H9 (cell line): ENCODE measurements at regions not wholly inside any gene's neighbourhood (a gene's known extent, or its start where the extent isn't known, plus 50 kb on each side); places are given as distances from the start of the nearest gene placed in this dataset.

Source experiments
- DNase-seq: peaks from one replicate; pipeline ENCODE4 v3.0.0-alpha.2; 2017
- H2AFZ ChIP-seq: one replicate; pipeline ENCODE4 v1.6.1; 2013; ENCODE audit warnings: mild to moderate bottlenecking, low read length, control low read depth, moderate library complexity
- H2AK5ac ChIP-seq: 2 replicates; pipeline ENCODE4 v1.6.1; 2013; ENCODE audit warnings: low read length, control low read depth, mixed read lengths; ENCODE audit not compliant: insufficient read length
- H2BK120ac ChIP-seq: one replicate; pipeline ENCODE4 v1.6.1; 2013; ENCODE audit warnings: low read depth, mild to moderate bottlenecking, low read length, control low read depth, inconsistent platforms; ENCODE audit not compliant: poor library complexity, severe bottlenecking
- H2BK12ac ChIP-seq: 2 replicates; pipeline ENCODE4 v1.6.1; 2013; ENCODE audit warnings: low read length, control low read depth, mixed read lengths, low read depth; ENCODE audit not compliant: insufficient read length
- H2BK15ac ChIP-seq: 2 replicates; pipeline ENCODE4 v1.6.1; 2013; ENCODE audit warnings: low read depth, low read length, control low read depth
- H2BK20ac ChIP-seq: one replicate; pipeline ENCODE4 v1.6.1; 2013; ENCODE audit warnings: low read depth, mild to moderate bottlenecking, low read length, control low read depth, inconsistent platforms; ENCODE audit not compliant: poor library complexity, severe bottlenecking
- H2BK5ac ChIP-seq: 2 replicates; pipeline ENCODE4 v1.6.1; 2013; ENCODE audit warnings: low read length, control low read depth, mixed read lengths; ENCODE audit not compliant: insufficient read length
- H3K14ac ChIP-seq: 2 replicates; pipeline ENCODE4 v1.6.1; 2013; ENCODE audit warnings: low read length, control low read depth; ENCODE audit not compliant: insufficient read depth
- H3K18ac ChIP-seq: 2 replicates; pipeline ENCODE4 v1.6.1; 2013; ENCODE audit warnings: low read depth, mild to moderate bottlenecking, mixed read lengths, low read length, control low read depth; ENCODE audit not compliant: insufficient read length
- H3K23ac ChIP-seq: 2 replicates; pipeline ENCODE4 v1.6.1; 2013; ENCODE audit warnings: low read length, control low read depth, mixed read lengths, low read depth; ENCODE audit not compliant: insufficient read length
- H3K23me2 ChIP-seq: 2 replicates; pipeline ENCODE4 v1.6.1; 2013; ENCODE audit warnings: low read depth, mild to moderate bottlenecking, mixed read lengths, low read length, control low read depth; ENCODE audit not compliant: insufficient read length, poor library complexity, severe bottlenecking
- H3K27ac ChIP-seq: 2 replicates; pipeline ENCODE4 v1.5.1; 2013; ENCODE audit warnings: low read length, control low read depth, mixed read lengths, low read depth; ENCODE audit not compliant: insufficient read length
- H3K27me3 ChIP-seq: 2 replicates; pipeline ENCODE4 v1.6.1; 2013; ENCODE audit warnings: low read length, control low read depth, inconsistent platforms; ENCODE audit not compliant: insufficient read depth
- H3K4ac ChIP-seq: 2 replicates; pipeline ENCODE4 v1.6.1; 2013; ENCODE audit warnings: low read depth, mild to moderate bottlenecking, control low read depth, inconsistent platforms, low read length, moderate library complexity
- H3K4me1 ChIP-seq: 2 replicates; pipeline ENCODE4 v1.6.1; 2013; ENCODE audit warnings: low read length, control low read depth, inconsistent platforms; ENCODE audit not compliant: insufficient read depth
- H3K4me2 ChIP-seq: 2 replicates; pipeline ENCODE4 v1.6.1; 2013; ENCODE audit warnings: low read length, control low read depth, mixed read lengths; ENCODE audit not compliant: insufficient read length, insufficient read depth
- H3K56ac ChIP-seq: 2 replicates; pipeline ENCODE4 v1.6.1; 2013; ENCODE audit warnings: low read depth, mild to moderate bottlenecking, mixed read lengths, low read length, control low read depth; ENCODE audit not compliant: insufficient read length
- H3K79me1 ChIP-seq: 2 replicates; pipeline ENCODE4 v1.6.1; 2013; ENCODE audit warnings: low read depth, mild to moderate bottlenecking, moderate library complexity, low read length, control low read depth, inconsistent platforms; ENCODE audit not compliant: insufficient read depth, poor library complexity, severe bottlenecking
- H3K79me2 ChIP-seq: 2 replicates; pipeline ENCODE4 v1.6.1; 2013; ENCODE audit warnings: low read length, control low read depth, inconsistent platforms; ENCODE audit not compliant: insufficient read depth
- H3K9ac ChIP-seq: 2 replicates; pipeline ENCODE4 v1.6.1; 2013; ENCODE audit warnings: low read length, control low read depth, mixed read lengths; ENCODE audit not compliant: insufficient read length; ENCODE audit errors: extremely low read depth
- H3K9me3 ChIP-seq: one replicate; pipeline ENCODE4 v1.6.1; 2013; ENCODE audit warnings: low read depth, low read length, inconsistent platforms; ENCODE audit not compliant: control insufficient read depth
- H3T11ph ChIP-seq: one replicate; pipeline ENCODE4 v1.6.1; 2013; ENCODE audit warnings: mild to moderate bottlenecking, low read length, control low read depth, inconsistent platforms
- H4K20me1 ChIP-seq: one replicate; pipeline ENCODE4 v1.6.1; 2013; ENCODE audit not compliant: control insufficient read depth, insufficient read length, insufficient read depth
- H4K5ac ChIP-seq: 2 replicates; pipeline ENCODE4 v1.6.1; 2013; ENCODE audit warnings: low read depth, mild to moderate bottlenecking, mixed read lengths, low read length, control low read depth; ENCODE audit not compliant: insufficient read length
- H4K8ac ChIP-seq: replicated peaks from 2 replicates; pipeline ENCODE4 v1.6.1; 2013; ENCODE audit warnings: low read length, control low read depth, mixed read lengths, low read depth; ENCODE audit not compliant: insufficient read length
- H4K91ac ChIP-seq: 2 replicates; pipeline ENCODE4 v1.6.1; 2013; ENCODE audit warnings: low read depth, mild to moderate bottlenecking, moderate library complexity, mixed read lengths, low read length, control low read depth; ENCODE audit not compliant: insufficient read length
- H3K27ac Mint-ChIP-seq, 3 experiments: 2 replicates in 2 of 3; 3 replicates in 1 of 3; pipeline ENCODE4 v1.8.0; 2020 to 2021; ENCODE audit warnings: mixed read lengths in 3 of 3, mild to moderate bottlenecking in 1 of 3, moderate library complexity in 1 of 3
- H3K27me3 Mint-ChIP-seq: 2 replicates; pipeline ENCODE4 v1.8.0; 2021; ENCODE audit warnings: low read depth, mild to moderate bottlenecking, moderate library complexity, mixed read lengths
- H3K36me3 Mint-ChIP-seq, 3 experiments: 2 replicates in 2 of 3; 3 replicates in 1 of 3; pipeline ENCODE4 v1.8.0; 2020 to 2021; ENCODE audit warnings: low read depth in 3 of 3, mixed read lengths in 3 of 3; ENCODE audit not compliant: insufficient read depth in 1 of 3
- H3K4me1 Mint-ChIP-seq, 2 experiments: 2 replicates each; pipeline ENCODE4 v1.8.0; 2020; ENCODE audit warnings: mixed read lengths in 2 of 2
- H3K4me3 Mint-ChIP-seq, 2 experiments: 2 replicates in 1 of 2; 3 replicates in 1 of 2; pipeline ENCODE4 v1.8.0; 2020 to 2021; ENCODE audit warnings: mild to moderate bottlenecking in 2 of 2, mixed read lengths in 2 of 2, moderate library complexity in 1 of 2
- H3K9me3 Mint-ChIP-seq, 2 experiments: 2 replicates in 1 of 2; 3 replicates in 1 of 2; pipeline ENCODE4 v1.8.0; 2020; ENCODE audit warnings: mild to moderate bottlenecking in 2 of 2, mixed read lengths in 2 of 2, moderate library complexity in 1 of 2
- WGBS: extraction: QIAGEN DNeasy Blood & Tissue Kit; methylation state at CpG from one replicate; pipeline ENCODE4 v1.1.7; 2013; ENCODE audit warnings: missing lambda C conversion rate, low lambda C conversion rate, mixed read lengths; ENCODE audit not compliant: insufficient read length; ENCODE audit errors: extremely low coverage; 5-methylcytosine and 5-hydroxymethylcytosine counted together
- TF ChIP-seq, protein P1 (sequence below): fragments of 200-600 bp; sonication (generic); conservative IDR thresholded peaks from 3 replicates; pipeline ENCODE4 v1.8.0; 2021; ENCODE audit warnings: antibody characterized with exemption, mild to moderate bottlenecking

DNA sequence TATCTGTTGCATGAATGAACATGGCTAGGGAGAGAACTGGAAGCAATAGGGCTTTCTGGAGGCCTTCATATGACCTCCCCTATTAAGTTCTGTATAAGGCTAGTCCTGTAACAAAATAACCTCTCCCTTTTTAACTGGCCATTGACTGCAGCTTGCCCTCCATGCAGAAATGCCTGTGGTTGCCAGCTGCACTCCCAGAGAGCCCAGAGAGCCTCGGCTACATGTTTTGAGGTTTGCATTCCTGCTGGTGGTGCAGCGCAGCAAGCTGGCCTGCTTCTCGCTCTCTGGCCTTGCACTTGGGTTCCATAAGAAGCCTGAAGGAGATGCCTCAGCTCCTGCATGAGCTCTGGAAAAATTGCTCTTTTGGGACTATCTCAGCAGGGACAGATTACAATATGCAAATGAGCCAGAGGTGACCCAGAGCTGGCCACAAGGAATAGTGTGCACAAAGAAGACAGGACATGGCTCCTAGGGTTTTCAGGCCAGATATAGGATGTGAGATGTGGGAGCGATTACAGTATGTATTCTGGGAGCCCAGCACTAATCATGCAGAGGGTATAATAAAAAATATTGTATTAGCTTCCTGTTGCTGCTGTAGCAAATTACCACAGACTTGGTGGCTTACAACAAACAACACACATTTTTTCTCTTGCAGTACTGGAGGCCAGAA, 186.7 kb downstream of the INSIG2 start:
- H3K9me3 ChIP-seq: no peaks in the 10 kb centered on the region
- Mint-ChIP-seq H3K36me3 (no peaks in the 10 kb centered on the region), H3K4me3 (no peak overlapping the region), H3K9me3 (no peaks in the 10 kb centered on the region), H3K4me1 (peaks cover 4 to 8% of the 10 kb centered on the region in 2 experiments), H3K27me3 (peaks cover 2% of the 10 kb centered on the region; the same call in 1 of the 2 replicates), H3K27ac (no peak overlapping the region)
- 0 out of 2 replicates have a peak, but pooled peaks cover 3% of the 10 kb centered on the region for H3K4me1 ChIP-seq
- no peak overlapping the region for H3K56ac ChIP-seq
- H3K18ac ChIP-seq: no peak overlapping the region
- no peak overlapping the region for H3K27ac ChIP-seq
- H3K79me1 ChIP-seq: no peaks in the 10 kb centered on the region
- no peak overlapping the region for H3K23ac ChIP-seq
- H3K79me2 ChIP-seq: no peaks in the 10 kb centered on the region
- no peak overlapping the region for H4K5ac ChIP-seq
- H3T11ph ChIP-seq: no peak overlapping the region
- no peak overlapping the region for H3K14ac ChIP-seq
- H2AK5ac ChIP-seq: no peak overlapping the region
- H4K91ac ChIP-seq: no peak overlapping the region
- H3K4ac ChIP-seq: no peak overlapping the region
- no peak overlapping the region for H2BK15ac ChIP-seq
- no CpG with 5 or more reads among the region's 4 CpGs for WGBS
- TF ChIP-seq, protein P1, sequence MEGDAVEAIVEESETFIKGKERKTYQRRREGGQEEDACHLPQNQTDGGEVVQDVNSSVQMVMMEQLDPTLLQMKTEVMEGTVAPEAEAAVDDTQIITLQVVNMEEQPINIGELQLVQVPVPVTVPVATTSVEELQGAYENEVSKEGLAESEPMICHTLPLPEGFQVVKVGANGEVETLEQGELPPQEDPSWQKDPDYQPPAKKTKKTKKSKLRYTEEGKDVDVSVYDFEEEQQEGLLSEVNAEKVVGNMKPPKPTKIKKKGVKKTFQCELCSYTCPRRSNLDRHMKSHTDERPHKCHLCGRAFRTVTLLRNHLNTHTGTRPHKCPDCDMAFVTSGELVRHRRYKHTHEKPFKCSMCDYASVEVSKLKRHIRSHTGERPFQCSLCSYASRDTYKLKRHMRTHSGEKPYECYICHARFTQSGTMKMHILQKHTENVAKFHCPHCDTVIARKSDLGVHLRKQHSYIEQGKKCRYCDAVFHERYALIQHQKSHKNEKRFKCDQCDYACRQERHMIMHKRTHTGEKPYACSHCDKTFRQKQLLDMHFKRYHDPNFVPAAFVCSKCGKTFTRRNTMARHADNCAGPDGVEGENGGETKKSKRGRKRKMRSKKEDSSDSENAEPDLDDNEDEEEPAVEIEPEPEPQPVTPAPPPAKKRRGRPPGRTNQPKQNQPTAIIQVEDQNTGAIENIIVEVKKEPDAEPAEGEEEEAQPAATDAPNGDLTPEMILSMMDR: no peak
- H2BK5ac ChIP-seq: no peak overlapping the region
- no peak overlapping the region for H2BK12ac ChIP-seq
- H2BK120ac ChIP-seq: no peak overlapping the region
- no peaks in the 10 kb centered on the region for H4K20me1 ChIP-seq
- no peak overlapping the region for H3K9ac ChIP-seq
- H4K8ac ChIP-seq: no peak overlapping the region
- no peaks in the 10 kb centered on the region for H3K27me3 ChIP-seq
- no peak overlapping the region for H3K4me2 ChIP-seq
- no peak for DNase-seq
- H2BK20ac ChIP-seq: no peak overlapping the region
- H2AFZ ChIP-seq: no peak overlapping the region
- no peaks in the 10 kb centered on the region for H3K23me2 ChIP-seq
